ENCODE measurements at regions not wholly inside any gene's neighbourhood (a gene's known extent, or its start where the extent isn't known, plus 50 kb on each side); places are given as distances from the start of the nearest gene placed in this dataset.
A peak's percentile ranks its signal among the peaks of the same experiment; 100 is the strongest.
"Not testable (repeated sequence)": the region's sequence is repeated elsewhere in the genome, so short reads cannot be mapped to it uniquely, and the experiment has no call there.

DNA sequence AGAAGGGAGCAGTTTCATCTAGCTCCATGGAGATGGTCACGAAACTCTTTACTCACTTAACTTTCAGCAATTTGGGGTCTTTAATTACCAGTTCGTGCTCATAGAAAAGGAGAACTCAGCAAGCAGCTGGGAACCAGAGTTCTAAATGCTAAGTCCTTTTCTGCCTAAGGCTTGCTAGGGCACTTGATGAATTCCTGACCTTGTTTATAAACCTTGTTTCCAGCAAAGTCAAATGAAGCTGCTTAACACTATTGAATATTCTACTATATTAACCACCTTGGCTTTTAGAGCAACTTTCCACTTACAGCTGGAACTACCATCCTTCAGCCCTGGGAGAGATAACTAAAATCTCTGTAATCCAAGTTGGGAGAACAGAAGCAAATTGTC is 79.5 kb upstream of the TSC22D2 start:
- no peak for DNase-seq (ENCODE audit: low spot score)

DNA sequence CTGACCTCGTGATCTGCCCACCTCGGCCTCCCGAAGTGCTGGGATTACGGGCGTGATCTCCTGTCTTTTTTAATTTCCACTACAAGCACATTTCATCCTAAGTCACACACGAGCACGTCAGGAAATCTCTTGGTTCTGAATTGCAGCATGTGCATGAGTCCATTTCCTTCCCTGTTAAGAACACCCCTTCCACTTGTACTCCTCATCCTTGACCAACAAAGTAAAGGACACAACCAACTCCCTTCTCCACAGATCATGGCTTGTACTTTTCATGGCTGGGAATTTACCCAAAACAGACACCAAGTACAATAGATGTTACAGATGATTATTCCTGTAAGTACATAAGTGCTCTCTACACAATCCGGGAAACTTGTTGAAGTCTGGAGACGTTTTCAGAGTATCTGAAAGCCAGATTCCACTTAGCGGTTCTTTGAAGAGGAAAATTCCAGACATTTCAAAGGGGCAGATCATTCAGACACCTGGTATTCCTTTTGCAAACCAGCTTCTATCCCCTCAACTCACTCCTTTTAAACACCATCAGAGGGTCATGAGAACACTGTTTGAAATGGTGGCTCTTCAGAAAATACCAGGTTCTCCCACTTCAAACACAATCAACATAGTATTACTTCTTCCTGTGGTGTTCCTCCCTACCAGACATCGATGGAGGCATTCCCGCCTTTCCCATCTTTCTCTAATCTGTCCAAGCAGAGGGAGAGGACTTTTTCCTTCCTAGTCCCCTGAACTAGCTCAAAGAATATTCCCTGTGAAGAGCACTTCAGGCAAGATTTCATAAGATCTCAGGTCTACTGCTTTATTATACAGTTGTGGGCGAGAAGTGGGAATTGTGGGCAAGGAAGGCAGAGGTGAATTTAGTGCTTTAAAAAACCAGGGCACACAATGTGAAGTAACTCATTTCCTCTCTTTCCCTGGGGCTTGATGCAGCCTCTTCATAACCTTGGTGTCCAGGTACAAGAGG is 80.1 kb upstream of the TSC22D2 start:
- no peak for DNase-seq (ENCODE audit: low spot score)

DNA sequence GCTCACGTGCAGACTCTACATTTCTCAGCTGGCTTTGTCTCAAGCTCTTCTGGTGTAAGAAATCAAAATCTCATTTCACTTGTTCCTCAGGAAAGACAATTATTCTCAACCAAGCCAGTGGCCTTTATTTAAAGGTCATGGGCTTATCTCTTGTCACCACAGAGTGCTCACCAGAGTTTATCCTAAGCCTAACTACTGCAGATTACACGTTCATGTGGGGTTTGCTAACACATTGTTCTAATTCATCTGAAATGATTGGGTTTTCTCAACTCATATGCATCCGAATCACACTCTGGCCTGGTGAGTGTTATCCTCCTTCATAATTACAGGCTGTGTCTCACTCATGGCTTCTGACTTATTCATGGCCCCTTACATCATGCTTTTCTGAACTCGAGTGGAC is 83.3 kb upstream of the TSC22D2 start:
- DNase-seq (ENCODE audit: low spot score), result no peak

DNA sequence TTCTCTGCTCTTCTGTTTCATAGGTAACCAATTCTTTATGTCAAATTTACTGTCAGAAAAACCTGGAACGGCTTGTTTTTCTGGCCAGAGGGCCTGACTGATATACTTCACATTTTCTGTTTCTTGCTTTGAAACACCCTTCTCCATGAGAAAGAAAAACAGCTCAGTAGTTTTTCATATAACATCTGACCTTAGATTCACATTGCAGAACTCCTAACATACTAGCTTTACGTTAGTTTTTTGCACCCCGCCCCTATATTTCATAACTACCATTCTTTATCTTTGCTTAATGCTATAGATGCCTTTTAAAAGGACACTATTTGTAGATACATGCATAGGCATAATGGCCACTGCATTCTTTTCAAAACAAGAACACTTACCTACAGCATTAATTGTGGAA is 83.9 kb upstream of the TSC22D2 start:
- no peak for DNase-seq (ENCODE audit: low spot score)

DNA sequence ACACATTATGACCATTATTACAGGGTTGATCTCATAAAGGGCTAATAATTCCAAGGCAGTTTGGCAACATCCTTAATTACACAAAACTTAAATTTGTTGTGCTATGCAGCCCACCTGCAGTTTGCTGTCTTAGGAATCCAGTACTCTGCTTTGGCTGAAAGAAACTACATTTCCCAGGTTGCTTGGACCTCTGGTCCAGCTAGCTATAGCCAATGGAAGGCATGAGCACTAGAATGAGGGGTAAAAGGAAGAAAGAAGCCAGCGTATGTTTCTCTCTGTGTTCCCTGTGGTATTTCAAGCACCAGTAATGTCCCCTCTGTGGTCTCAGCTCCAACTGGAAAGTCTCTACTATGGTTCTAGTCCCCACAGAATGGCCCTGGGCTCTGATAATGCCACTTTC is 84.3 kb upstream of the TSC22D2 start:
- DNase-seq (ENCODE audit: low spot score), result no peak

DNA sequence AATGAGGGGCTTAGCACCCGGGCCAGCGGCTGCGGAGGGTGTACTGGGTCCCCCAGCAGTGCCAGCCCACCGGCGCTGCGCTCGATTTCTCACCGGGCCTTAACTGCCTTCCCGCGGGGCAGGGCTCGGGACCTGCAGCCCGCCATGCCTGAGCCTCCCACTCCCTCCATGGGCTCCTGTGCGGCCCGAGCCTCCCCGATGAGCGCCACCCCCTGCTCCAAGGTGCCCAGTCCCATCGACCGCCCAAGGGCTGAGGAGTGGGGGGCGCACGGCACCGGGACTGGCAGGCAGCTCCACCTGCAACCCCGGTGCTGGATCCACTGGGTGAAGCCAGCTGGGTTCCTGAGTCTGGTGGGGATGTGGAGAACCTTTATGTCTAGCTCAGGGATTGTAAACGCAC is 85.0 kb upstream of the TSC22D2 start:
- not testable (repeated sequence) for DNase-seq (ENCODE audit: low spot score)

DNA sequence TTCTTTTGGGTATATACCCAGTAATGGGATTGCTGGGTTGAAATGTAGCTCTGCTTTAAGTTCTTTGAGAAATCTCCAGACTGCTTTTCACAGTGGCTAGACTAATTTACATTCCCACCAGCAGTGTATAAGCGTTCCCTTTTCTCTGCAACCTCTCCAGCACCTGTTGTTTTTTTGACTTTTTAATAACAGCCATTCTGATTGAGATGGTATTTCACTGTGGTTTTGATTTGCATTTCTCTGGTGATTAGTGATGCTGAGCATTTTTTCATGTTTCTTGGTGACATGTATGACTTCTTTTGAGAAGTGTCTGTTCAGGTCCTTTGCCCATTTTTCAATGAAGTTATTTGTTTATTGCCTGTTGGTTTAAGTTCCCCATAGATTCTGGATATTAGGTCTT is 87.1 kb upstream of the TSC22D2 start:
- DNase-seq (ENCODE audit: low spot score), result not testable (repeated sequence)

DNA sequence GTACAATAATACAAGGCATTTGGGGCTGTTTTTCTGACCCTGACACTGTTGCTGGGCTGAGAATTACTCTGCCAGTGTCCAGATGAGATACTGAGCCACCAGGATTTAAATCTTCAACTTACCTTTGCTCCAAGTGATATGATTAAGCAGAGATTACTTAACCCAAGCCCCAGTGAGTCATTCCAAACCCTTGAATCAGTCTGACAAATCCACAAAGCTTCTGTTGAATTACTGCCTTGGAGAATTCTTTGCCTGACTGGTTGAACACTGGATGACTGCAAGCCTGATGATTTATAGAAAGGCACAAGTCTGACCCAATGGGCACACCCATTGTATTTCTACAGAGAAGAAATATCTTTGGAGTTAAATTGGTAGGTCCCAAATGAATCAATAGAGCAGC is 88.2 kb upstream of the TSC22D2 start:
- no peak for DNase-seq (ENCODE audit: low spot score)

DNA sequence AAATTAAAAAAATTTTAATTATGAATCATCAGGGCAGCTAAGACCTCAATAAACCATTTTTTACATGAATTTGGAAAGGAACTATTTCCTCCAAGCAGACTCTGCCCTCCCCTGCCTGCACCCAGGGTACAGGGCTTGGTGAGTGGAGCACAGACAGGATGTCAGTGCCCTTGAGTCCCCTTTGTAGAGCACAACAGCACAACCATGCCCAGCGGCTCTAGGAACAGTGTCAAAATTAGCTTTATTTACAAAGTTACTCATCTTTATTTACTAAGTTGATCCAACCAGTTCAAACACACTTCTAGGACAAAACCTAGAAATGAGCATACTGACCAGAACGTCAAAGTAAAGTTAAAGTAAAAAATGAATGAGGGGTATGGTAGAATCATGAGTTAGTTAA is 90.6 kb upstream of the TSC22D2 start:
- DNase-seq (ENCODE audit: low spot score), result no peak

DNA sequence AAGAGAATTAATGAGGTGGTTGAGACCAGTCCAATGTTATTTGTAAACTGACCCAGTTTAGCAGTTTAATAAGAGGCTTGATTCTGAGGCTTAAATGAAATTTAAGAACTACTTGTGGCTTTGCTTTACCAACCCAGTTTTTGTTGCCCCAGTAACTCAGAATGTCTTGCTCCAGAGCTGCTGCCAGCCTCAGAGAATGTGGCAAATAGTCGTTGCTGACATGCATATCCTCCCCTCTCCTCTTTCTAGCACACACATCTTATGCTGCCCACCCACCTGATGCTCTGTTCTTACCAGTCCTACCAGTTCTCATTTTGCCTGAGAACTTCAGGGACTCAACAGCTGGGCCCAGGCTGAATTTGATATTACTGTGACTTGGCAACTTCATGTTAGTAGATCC is 92.4 kb upstream of the TSC22D2 start:
- DNase-seq (ENCODE audit: low spot score), result no peak

DNA sequence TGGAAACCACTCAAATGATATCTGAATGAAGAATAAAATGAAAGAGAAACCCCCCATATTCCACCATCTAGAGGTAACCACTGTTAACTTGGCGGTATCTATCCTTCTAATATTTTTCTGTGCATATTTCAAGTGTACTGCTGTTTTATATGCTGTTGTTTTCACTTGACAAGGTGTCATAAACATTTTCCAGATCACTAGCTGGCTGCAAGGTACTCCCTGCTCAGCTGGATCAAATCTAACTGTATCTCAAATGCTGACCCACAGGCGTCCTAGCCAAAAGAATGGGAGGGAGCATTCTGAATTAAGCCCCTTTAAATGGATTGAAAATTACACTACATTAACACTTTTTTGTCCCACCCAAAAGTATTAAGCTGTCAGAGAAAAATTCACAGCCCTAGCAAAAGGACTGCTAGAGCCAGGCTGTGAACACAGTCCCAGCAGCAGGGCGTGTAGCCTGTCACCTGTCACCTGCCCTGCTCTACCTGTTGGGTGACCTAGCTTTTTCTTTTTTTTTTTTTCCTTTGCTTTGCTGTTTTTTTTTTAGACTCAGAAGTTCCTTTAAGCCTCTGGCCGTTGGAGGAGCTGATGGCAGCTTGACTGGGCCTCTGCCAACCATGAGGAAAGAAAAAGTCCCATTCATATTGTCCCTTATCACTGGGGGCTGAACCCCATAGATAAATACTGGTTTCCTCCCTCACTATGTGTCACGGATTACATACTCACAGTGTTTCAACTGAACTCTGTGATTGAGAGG is 93.7 kb upstream of the TSC22D2 start:
- DNase-seq (ENCODE audit: low spot score), result no peak

DNA sequence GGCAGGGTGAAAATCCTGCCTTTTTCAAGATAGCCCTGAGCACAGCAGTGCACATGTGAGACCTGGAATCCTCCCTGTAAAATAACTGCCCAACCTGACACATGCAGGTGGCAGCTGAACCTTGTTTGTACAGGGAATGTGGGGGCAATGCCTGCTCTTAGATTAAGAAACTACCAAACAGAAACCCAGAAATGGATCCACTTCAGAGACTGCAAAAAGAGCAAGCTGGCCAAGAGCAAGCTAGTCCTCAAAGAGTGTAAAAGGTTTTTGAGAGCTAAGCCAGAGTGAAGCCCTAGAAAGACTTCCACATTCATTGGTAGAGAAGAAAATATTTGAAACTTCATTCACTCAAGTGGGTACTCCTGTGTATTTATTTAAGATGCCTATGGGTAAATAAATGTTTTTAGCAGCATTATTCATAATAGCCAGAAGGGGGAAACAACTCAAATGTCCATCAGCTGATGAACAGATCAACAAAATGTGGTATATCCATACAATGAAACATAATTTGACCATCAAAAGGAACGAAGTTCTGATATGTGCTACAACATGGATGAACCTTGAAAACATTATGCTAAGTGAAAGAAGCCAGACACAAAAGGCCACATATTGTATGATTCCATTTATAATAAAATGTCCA is 96.0 kb upstream of the TSC22D2 start:
- DNase-seq (ENCODE audit: low spot score), result no peak

DNA sequence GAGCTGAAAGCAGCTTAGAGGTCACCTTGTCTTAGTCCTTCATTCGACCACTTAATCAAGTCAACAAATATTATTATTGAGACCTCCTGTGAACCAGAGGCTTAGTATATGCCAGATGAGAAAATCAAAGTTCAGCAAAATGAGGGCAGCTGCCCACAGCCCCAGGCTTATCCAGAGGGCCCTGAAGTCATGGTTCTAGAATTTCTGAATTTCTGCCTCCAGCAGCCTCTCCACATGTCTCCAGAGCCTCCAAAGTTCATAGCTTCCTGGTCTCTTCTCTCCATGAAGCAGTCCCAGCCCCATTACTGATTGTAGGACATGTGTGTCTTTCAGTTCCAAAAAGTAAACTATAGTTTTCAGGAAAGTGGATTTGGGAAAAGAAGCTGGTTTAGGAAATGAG is 96.9 kb upstream of the TSC22D2 start:
- no peak for DNase-seq (ENCODE audit: low spot score)

DNA sequence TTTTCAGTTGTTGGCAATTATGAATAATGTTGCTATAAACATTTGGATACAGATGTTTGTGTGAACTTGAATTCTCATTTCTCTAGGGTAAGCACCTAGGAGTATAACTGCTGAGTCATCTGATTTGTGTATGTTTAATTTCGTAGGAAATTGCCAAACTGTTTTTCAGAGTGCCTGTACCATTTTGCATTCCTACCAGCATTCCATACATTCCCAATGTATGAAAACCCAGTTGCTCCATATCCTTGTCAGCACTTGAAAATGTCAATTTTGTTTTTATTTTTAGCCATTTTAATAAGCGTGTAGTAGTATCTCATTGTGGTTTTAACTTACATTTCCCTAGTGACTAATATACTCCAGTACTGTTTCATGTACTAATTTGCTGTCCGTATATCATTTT is 98.5 kb upstream of the TSC22D2 start:
- DNase-seq (ENCODE audit: low spot score), result no peak

DNA sequence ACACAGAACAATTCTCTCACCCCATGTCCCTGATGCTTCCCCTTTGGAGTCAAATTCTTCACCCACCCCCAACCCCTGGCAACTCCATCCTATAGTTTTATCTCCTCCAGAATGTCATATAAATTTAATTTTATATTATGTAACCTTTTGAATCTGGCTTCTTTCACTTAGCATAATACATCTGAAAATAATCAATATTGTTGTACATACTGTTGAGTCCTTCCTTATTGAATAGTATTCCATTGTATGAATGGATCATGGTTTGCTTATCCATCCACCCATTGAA is 98.9 kb upstream of the TSC22D2 start:
- DNase-seq (ENCODE audit: low spot score), result no peak

DNA sequence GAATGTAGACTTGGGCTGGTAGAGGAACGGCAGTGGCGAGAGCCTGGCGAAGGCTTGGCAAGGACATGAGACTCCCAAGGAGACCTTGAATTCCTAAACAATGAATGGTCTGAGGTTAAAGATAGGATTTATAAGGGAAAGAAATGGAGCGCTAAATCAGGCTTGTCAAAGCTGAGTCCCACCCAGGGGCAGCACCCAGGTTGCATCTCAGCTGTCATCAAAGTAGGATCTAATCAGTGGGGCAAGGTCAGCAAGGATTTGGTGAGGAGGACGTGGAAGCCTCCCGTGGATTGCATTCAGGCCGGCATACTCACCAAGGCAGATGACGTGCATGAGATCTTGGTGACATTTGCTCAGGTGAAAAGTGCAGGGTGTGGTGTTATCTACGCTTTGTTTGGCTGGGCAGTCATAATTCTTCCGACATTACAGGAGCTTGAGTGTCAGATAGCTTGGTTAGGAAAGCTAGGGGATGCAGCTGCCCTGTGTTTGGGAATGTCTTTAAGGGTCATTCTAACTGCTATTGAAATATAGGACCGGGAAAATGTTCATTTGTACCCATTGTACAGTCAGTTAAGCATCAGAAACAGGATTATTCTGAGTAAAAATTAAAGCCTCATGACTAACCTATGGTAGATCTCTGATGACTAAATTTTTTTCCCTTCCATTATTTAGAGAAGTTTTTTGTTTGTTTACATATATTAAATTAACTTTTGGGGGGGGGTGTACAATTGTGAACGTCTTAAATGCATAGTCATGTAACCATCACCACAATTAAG is 99.4 kb upstream of the TSC22D2 start:
- DNase-seq (ENCODE audit: low spot score), result no peak

DNA sequence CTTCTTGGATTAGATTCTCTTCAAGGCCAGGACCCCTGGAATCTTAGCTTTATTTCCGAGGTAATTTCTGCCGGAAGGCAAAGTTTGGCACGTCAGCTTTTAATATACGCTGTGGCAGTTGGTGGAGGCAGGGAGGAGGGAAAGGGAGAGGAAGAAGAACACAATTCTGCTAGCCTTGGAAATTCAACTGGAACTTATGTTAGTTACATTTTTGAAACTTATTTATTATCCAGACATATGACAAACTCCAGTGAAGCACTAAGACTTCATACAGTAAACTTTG is 100.1 kb upstream of the TSC22D2 start:
- DNase-seq (ENCODE audit: low spot score), result no peak

DNA sequence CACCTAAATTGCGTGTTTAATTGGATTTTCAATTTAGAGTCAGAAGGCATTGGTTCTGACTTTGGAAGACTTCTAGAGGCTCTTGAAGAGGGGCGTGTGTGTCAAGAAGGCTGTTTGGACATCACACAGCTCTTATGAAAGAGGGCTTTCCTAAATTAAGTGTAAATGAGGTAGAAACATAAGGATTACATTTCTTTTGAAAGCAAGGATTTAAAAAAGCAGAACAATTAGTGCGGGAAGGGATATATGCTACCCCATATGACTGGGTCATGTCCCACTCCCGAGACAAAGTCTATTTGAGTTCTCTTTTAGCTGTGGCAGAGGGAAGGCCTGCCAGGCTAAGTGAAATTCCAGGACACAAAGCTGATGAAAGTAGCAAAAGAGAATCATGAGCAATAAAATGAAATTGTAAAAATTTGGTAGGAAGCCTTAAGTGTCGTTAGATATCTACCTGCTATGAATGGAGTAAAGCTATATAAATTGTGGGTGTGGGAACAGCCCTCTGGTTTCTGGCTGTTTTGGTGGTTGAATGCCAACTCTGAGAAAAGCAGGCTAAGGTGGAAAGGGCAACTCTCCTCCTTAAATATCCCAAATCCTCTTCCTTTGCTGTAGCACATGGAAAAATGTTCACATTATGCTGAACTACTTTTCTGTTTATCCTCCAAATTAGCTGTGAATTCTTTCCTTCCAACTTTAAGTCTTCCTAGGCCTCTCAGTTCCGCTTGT is 100.6 kb upstream of the TSC22D2 start:
- no peak for DNase-seq (ENCODE audit: low spot score)

DNA sequence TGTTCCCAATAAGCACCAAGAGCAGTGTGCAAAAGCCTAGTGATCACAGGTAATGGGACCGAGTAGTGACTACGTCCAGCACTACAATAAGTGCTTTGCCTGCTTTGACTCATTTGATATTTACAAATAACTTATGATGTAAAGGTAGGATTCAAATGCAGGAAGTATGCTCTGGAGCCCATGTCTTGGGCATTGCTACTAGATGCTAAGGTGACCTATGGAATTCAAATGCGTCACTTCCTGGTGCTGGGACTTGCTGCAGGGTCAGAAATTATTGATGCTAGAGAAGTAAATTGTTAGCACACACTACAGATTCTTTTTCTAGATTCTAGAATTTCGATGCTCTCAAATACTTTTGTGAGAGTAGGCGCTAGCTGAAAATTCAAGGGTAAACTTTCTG is 101.2 kb upstream of the TSC22D2 start:
- no peak for DNase-seq (ENCODE audit: low spot score)

DNA sequence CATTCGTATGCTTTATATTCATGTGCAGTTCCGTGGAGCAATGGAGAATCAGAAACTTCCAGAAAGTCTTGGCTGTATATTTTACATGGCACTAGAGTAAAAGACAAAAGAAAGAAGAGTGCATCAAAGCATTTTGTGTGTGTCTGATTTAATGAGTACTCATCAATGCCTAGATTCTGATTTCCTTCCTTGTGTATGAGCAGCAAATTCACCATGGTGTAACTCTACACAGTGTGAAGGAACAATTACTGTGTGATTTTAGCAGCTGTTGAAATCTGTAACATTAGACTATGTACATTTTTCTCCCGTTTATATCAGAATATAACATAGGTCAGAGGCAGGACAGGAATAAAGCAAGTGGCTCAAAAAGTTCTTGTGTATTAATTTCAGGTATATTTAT is 102.0 kb upstream of the TSC22D2 start:
- no peak for DNase-seq (ENCODE audit: low spot score)

DNA sequence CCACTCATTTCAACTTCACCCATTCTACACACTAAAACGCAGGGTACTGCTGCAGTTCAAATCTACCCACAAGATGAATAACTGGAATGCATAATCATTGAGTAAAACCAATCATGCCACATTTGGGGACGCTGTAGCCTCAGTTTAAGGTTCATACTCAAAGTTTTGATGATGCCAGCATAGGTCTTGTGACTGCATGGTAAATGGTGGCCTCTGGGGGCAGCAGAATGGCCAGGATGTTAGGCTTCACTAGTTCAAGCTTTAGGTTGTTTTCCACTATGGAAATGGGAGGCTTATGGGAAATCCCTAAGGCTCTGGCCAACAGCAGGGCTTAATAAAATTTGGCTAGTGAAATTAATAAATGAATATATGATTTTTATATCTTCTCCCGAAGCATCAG is 104.3 kb upstream of the TSC22D2 start:
- DNase-seq (ENCODE audit: low spot score), result peak; percentile 6

DNA sequence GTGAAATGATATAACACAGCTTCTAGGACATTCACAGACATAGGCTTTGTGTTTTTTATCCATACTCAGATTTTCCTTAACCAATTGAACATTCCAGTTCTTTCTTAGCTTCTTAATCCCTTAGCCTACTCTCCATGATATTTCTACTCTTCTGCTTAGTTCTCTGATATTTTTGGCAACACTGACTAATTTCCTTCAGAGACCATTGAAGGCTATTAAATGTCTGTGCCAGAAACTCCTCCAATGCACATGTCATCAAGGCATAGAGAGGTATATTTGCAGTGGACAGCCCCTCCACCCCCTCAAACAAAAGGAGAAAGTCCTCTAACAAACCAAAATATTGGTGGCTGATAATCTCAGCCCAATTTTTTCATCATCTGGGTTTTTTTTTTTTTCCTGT is 105.9 kb upstream of the TSC22D2 start:
- no peak for DNase-seq (ENCODE audit: low spot score)

Measured in SK-N-DZ (cell line).